Middle frontal gyrus (tissue), 1 donor: ENCODE measurements at regions not wholly inside any gene's neighbourhood (a gene's known extent, or its start where the extent isn't known, plus 50 kb on each side); places are given as distances from the start of the nearest gene placed in this dataset.
"Not testable (repeated sequence)": the region's sequence is repeated elsewhere in the genome, so short reads cannot be mapped to it uniquely, and the experiment has no call there.

Experiments
- DNase-seq: peaks from one replicate; pipeline ENCODE4 v3.0.0-alpha.2; 2015; ENCODE audit warnings: low spot score; ENCODE audit errors: extremely low spot score

DNA sequence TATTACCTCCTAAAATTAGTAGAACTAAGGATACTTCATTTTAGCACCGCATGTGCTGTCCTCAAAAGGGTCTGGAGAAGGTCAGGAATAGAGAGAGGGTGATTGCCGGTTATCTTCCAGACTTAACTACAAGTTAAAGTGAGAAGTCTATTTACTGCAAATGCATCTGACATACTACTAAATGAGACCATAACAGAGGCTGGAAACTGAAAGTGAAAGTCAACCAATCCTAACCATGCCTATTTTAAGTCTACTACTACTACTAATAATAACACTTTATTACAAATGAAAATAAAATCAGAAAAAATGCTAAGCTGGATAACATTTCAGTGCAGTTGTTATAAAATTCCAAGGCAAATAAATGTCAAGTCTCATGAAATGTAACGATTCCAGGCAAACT, 244.7 kb downstream of the KIF20B start:
- DNase-seq, result no peak

DNA sequence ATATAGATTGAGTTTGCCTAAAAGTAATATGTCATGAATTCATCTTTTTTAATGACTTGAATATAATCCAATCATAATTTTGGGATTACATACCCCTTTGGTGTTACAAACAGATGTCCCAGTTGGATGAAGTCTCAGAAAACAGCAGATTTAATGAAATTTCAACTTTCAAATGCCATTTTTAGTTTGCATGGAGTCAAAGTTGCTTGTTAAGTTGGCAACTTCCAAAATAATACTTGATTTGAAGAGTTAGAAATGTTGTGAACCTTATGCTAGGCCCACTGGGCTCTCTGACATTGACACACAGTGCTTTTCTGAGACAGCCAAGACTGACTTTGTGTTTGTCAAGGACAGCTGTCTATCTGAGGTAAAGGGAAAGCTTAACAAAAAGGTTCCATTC, 248.1 kb downstream of the KIF20B start:
- no peak for DNase-seq

DNA sequence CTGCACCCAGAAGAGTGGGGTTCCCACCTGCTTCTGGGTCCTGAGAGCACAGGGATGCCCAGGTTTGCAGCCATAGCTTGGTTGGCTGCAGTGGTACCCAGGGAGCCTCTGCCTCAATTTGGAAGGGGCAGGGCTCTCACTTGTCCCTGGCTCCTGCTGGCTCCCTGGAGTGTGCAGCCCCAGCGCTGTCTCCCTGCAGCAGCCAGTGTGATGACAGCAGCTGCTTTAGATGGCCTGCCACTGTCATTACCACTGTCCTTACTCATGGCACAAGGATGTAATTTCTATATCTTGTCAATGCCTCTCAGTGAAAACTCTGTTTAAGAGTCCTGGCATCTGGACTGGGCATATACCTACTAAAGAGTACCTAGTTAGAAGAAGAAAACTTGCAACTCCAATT, 250.9 kb downstream of the KIF20B start:
- DNase-seq, result no peak

DNA sequence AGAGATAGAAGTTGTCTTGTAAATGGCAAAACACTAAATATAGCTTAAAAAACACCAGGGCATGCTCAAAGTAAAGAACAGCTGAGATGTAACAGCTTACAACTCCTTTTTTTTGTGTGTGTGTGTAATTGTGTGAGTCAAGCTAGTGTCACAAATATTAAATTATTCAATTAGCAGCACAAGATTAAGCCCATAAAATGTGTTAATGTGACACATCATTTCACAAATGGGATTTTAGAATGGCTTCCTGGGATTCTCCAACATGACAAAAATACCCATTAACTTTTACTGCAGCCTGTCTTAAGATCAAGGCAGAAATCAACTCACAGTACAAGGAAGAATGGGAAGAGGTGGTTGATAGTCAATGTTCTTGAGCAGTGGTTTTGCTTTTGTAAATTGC, 251.4 kb downstream of the KIF20B start:
- no peak for DNase-seq

DNA sequence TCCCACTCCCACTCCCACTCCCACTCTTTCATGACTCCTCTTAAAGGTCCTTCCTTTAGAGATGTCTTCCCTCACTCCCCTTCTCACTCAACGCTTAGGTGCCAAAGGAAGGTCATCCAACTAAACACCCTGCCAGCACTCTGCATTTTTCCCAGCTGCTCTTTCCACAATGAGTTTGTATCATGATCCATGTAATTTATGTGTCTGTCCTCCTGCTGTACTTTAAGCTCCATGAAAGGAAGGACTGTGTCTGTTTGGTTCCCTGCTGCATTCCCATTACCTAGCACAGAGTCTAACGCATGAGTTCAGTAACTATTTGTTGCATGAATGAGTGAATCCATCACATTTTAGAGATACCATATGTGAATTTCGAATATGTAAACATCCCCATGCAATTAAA, 252.7 kb downstream of the KIF20B start:
- DNase-seq, result no peak

DNA sequence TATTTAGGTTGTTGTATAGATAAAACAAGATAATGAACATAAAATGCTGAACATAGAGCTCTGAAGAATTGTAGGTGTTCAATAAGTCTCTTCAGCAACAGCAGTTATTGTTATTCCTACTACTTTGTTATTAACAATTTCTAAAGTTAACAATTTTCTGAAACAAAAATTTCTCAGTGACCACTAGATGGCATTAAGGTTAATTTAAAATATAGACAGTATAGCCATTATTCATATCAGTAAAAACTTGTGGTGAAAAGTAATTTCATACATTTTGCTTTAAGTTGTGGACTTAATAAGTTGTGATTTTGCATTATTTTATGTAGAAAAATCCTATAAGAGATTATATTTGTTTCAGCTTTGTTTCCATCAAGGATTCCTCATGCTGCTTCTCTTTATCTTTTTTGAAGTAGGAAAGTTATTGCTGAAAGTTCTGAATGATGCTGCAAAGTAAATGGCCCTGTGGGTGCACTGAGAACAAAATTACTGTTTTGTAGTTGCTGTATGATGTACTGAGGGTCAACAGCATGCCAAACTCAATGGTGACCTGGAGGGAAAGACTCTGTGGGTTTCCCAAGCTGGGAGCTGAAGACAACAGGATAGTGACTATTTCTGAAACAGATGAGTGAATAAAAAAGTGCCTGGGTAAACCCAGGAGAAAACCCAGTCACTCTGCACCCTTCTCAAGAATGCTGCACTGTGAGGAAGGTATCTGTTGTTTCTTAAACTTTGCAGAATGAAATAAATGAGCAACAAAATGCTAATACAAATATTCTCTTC, 253.6 kb downstream of the KIF20B start:
- no peak for DNase-seq

DNA sequence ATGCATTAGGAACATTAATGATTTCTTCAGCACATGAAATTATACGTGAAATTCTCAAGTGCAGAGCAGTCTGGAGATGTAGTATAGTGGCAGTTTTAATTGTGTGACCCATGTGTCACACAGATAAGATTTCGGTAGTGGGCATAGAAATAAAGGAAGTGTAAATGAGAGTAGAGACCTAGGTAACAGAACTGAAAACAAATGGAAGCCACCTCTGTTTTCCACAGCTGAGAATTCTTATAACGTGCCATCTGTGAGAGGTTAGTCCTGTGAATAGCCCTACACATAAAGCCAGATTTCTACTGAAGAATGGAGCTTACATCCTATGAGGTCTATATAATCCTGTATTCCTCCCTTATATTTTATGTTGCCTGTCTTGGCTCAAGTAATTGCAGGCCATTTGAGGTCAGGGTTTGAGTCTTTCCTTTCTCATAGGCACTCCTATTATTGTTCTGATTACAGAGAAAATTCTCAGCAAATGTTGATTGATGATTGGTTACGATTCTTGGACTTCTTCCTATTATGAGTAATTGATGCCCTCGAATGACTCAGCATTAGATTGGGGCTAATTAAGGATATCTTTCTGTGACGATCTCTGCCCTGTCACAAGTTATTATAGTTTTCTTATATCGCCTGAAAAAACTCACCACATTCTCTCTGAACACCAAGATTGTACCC, 258.2 kb downstream of the KIF20B start:
- no peak for DNase-seq

DNA sequence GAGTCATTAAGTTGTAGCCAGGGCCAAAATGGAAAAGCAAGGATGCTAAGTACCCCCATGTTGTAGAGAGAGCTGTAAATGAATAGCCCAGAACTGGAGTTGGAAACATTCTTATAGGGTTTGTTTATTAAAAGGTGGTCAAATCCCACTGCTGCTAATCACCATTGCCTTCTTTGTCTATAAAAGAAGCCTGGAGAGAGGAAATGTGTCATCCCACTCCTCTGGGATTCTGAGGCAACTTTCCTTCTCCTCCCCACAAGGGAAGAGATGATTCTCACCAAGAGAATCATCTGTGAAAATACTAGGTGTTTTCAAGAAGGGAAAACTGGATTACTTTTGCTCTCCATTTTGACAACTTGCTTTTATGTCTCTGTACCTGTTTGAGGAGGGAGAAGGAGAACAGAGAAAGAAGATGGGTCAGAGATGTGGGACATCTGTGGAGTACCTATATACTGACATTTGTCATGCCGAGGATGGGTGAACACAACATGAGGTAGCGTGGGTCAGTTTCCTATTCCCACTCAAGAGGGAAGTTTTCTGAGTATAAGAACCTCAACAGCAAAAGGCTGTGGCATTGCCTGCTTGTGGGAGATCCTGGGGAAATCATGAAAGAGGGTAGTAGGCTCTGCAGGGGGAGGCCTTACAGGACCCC, 262.2 kb downstream of the KIF20B start:
- no peak for DNase-seq

DNA sequence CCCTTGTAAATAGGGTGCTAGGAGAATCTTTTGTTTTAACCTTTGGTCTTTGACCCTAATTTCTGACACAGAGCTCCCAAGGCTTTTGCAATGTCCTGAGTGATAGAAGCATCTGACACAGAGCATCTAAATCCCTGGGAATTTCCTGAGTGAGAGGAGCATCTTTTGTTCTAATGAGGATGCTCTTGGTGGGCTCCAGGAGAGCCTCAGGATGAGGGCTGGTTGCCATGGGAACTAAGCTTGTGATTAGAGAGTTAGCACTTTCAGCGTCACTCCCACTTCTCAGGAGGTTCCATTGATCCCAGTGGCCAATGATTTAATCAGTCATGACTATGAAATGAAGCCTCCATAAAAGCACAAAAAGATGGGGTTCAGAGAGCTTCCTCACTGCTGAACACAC, 264.8 kb downstream of the KIF20B start:
- no peak for DNase-seq

DNA sequence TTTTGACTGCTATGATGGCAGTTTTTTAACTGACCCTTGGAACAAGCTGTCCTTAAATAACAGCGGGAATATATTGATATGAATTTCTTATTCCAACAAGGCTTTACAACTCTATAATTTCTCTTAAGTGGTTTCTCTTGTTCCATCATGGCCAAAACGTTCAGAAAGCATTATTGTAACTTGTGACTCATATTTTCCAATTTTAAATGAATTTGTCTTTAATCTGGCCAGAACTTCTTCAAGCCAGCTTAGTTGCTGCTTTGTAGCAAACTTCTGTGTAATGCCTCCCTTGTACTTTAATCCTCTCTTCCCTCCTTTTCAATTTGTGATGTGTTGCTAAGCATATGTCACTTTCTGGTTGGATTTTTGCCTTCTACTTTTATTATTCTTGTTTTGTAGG, 271.9 kb downstream of the KIF20B start:
- no peak for DNase-seq

DNA sequence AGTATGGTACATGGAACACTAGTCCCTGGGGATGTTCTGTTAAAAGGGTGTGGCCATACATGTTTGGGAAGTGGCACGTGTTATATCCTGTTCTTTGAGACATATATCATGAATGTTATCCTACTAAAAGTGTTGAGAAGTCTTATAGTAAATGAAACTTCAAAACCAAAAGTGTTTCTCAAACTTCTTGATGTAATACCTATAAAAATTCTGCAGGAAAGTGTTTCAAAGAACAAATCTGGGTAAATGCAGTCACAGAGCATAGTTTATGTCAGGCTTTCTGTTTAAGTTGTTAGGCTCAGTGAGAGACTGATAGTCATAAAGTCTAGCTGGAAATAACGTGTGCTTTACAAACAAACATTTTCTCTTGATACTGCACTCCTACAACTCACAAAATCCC, 273.7 kb downstream of the KIF20B start:
- no peak for DNase-seq

DNA sequence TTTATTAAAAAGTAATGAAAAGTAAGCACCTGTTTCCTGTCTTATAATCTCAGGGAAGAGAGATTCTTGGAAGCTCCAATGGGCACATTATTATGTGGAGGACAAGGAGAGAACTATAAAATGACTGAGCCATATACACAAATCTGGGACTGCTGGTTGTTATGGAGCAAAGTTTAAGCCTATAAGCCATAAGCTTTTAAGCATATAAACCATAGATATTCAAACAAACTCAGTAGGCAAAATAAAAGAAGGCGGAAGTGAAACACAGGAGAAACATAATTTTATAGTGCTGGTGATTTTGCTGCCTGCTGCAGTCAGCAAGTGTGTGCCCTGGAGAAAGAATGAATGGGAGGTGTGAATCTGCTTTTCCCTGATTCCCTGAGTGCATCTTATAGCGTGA, 274.4 kb downstream of the KIF20B start:
- DNase-seq, result no peak

DNA sequence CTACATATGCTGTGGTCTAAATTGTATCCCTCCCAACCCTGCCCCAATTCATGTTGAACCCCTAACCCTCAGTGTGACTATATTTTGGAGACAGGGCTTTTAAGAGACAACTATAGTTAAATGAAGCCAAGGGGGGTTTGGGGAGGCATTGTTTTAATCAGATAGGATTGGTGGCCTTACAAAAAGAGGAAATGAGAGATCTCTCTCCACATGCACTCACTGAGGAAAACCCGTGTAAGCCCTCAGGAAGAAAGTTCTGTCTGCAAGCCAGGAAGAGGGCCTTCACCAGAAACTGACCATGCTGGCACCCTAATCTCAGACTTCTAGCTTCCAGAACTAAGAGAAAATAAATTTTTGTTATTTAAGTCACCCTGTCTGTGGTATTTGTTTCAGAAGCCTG, 276.7 kb downstream of the KIF20B start:
- DNase-seq, result no peak

DNA sequence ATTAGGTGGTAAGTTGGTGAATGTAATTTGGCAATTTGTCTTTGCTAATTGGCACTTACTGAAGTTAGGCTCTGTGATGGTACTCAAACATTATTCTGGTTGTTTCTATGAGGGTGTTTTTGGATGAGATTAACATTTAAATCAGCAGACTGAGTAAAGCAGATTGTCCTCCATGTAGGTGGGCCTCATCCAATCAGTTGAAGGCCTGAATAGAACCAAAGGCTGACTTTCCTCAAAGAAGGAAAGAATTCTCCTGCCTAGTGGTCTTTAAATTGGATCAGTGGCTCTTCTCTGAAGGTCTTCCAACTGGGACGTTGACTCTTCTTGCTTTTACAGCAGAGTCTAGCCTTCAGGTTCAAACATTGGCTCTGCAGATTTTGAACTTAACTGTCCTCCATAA, 278.3 kb downstream of the KIF20B start:
- no peak for DNase-seq

DNA sequence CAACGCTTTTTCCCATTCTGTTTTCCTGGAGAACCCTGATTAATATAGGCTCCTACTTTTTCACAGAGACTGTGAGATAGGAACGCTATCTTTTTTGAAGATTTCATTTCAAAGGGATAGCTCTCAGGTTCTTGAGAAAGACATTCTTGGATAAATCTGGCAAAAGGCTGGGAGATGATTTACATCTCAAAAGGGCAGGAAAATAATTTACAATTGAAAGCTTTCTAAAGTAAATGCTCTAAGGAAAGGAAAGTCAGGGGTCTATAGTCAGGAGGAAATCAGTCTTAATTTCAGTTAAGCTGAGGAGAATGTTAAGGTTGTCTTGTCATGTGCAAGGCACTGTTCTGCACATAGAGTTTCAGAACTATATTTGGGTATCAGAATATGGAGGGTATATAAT, 278.8 kb downstream of the KIF20B start:
- no peak for DNase-seq

DNA sequence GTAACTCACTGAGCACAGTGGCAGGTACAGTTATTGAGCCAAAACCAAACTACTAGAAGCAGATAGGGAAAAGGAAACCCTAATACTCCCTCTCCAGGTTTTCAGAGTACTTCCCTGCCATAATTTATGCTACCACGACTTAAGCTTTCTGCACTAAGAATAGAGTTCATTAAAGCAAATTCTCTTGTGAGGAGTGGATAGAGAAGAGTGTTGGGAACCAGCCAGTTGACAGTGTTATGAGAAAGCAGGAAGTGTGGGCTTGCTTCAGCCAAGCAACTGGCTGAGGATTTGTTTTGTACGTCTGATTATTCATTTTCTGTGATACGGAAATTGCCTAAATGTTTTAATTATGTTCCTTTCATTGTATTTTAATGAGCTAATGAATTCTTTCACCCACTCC, 280.5 kb downstream of the KIF20B start:
- no peak for DNase-seq

DNA sequence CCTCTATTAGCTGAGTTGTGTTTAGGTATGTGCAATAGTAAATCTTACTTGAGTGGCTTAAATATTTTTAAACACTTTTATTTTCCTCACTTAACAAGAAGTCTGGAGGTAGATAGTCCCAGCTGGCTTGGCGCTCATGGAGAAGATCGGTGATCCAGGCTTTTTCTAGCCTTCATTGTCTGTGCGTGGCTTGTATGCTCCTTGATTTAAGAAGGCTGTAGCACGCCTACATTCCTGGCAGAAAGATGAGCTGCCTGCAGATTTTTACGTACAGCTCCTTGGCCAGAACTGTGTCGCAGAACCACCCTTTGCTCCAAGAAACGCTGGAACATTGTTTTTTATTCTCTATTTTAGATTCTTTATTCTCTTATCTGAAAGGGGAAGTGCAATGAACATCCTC, 284.1 kb downstream of the KIF20B start:
- DNase-seq, result no peak

DNA sequence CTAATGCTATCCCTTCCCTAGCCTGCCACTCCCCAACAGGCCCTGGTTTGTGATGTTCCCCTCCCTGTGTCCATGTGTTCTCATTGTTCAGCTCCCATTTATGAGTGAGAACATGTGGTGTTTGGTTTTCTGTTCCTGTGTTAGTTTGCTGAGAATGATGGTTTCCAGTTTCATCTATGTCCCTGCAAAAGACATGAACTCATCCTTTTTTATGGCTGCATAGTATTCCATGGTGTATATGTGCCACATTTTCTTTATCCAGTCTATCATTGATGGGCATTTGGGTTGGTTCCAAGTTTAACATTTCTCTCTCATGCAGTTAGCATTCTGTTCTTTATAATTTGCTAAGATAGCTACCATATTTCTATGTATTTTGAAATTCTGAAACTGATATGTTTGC, 287.0 kb downstream of the KIF20B start:
- not testable (repeated sequence) for DNase-seq

DNA sequence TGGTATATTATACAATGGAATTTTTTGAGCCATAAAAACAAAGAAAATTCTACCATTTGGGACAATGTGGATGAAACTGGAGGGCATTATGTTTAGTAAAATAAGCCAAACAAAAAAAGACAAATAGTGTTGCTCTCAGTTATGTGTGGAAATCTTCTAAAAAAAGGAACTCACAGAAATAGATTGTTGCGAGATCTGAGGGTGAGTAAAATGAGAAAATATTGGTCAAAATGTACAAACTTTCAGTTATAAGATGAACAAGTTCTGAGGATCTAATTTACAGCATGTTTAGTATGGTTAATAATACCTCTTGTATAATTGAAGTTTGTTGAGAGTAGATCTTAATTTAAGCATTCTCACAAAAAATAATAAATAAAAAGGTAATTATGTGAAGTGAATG, 291.2 kb downstream of the KIF20B start:
- no peak for DNase-seq

DNA sequence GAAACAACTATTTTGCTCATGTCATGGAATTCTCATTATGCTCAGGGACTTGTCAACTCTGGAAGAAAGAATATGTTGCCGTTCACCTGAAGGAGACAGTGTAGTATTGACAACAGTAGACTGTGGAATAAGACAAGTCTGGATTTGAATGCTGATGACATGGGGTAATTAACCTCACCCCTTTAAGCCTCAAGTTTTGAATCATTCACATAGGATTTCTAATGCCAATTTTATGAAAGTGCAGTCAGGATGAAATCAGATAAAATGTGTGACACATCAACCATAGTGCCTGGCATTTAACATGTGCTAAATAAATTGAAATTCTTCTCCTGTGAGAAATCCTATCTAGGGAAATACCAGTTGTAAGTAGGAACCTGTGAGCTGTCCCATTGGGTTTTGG, 305.8 kb downstream of the KIF20B start:
- DNase-seq, result no peak

DNA sequence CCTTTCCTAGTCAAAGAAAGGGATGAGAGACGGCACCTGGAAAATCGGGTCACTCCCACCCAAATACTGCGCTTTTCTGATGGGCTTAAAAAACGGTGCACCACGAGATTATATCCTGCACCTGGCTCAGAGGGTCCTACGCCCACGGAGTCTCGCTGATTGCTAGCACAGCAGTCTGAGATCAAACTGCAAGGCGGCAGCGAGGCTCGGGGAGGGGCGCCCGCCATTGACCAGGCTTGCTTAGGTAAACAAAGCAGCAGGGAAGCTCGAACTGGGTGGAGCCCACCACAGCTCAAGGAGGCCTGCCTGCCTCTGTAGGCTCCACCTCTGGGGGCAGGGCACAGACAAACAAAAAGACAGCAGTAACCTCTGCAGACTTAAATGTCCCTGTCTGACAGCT, 309.9 kb downstream of the KIF20B start:
- DNase-seq, result not testable (repeated sequence)

DNA sequence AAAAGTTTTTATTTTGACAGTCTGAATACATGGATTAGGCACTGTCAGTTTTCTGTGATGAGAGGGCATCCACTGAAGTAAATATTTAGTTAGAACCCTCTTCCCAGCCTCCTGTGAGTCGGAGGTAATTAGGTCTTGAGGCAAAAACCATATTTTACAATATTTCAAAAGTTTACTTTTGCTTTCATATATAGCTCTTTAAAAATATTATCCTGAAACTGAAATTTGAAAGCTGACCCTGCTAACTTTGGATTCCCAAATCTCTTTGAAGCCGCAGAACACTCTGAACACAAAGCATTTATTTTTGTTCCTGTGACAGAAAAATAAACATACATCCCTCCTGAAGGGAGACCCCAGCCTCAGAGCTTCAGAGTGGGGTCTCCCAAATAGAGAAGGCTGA, 317.4 kb downstream of the KIF20B start:
- no peak for DNase-seq

DNA sequence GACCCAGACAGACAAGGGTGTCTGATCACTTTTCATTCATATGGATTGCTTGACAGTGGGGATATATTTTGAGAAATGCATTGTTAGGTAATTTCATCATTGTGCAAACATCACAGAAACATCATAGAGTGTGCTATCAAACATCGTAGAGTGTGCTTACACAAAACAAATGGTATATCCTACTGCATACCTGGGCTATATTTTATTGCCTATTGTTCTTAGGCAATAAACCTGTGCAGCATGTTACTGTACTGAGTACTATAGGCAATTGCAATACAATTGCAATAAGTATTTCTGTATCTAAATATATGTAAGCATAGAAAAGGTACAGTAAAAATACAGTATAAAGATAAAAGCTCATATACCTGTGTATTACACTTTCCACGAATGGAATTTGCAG, 319.1 kb downstream of the KIF20B start:
- DNase-seq, result no peak
